ENCODE measurements at regions not wholly inside any gene's neighbourhood (a gene's known extent, or its start where the extent isn't known, plus 50 kb on each side); places are given as distances from the start of the nearest gene placed in this dataset.

GRCh38 chr1:71166178-71167173 is 85.6 kb upstream of the ZRANB2 start:
- TF ChIP-seq CTCF (conservative IDR thresholded peaks at IDR 0.05) (no peak), EZH2 (IDR thresholded peaks at IDR 0.05; ENCODE audit: low read depth) (no peak)

Data from PC-9 (cell line).